Renal pelvis (tissue), 1 donor: ENCODE measurements at regions not wholly inside any gene's neighbourhood (a gene's known extent, or its start where the extent isn't known, plus 50 kb on each side); places are given as distances from the start of the nearest gene placed in this dataset.
"Not testable (repeated sequence)": the region's sequence is repeated elsewhere in the genome, so short reads cannot be mapped to it uniquely, and the experiment has no call there.

ENCODE experiments used
- DNase-seq: peaks from one replicate; pipeline ENCODE4 v3.0.0-alpha.2; 2013

DNA sequence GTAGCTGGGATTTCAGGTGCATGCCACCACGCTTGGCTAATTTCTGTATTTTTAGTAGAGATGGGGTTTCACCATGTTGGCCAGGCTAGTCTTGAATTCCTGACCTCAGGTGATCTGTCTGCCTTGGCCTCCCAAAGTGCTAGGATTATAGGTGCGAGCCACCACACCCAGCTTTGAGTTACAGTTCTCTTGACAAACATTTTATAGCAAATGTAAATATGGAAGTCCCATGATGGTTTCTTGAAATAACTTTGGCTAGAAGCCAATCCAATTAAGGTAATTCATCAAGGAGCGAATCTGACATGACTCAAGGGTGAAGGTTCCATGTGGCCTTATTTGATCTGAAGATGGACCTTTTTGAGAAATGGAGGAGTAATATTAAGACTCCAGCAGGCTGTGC lies 76.2 kb upstream of the RFLNA start:
- DNase-seq, result not testable (repeated sequence)

DNA sequence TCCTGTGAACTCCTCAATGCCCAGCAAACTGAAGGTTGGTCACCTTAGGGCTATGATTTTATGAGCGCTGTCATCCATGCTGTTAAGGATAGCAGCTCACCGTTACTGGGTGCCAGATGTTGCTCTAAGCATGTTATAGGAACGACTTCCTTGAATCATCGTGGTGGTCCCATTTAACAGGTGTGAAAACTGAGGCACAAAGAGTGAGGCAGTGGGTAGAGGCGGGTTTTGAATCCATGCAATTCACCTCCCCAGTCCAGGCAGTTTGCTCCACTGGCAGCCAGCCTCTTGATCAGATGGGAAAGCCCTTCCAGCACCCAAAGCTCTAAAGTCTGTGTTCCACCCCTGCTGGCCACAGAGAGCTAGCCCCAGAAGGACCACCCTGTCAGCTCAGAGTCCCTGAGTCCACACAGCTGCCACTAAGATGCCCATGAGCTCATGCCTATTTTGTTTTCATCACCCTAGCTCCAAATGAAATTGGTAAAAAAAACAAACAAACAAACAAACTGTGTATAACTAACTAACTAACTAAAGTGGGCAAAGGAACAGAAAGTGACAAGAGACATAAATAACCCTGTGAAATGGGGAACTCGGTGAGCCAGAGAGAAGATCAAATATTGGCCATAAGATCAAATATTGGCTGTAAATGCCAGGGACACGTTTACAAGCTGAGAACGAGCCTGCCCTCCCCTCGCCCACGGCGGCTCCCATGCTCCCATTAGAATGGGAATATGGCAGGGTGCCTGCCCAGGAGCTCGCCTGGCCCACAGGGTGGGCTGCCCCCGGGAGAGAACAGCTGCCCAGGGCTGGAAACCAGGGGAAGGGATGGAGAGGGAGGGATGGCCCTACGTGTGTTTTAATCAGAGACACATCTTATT lies 72.3 kb upstream of the RFLNA start:
- DNase-seq, result no peak

DNA sequence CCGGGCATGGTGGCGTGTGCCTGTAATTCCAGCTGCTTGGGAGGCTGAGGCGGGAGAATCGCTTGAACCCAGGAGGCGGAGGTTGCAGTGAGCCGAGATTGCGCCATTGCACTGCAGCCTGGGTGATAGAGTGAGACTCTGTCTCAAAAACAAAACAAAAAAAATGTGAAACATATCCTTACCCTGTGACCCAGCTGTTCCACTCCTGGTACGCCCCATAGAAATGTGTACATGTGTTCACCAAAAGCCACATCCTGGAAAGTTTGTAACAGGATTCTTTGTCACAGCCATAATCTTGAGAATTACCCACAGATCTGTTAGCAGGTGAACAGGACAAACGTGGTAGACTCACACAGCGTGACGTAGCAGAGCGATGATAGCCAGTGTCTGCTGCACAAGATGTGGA lies 71.2 kb upstream of the RFLNA start:
- DNase-seq, result not testable (repeated sequence)

DNA sequence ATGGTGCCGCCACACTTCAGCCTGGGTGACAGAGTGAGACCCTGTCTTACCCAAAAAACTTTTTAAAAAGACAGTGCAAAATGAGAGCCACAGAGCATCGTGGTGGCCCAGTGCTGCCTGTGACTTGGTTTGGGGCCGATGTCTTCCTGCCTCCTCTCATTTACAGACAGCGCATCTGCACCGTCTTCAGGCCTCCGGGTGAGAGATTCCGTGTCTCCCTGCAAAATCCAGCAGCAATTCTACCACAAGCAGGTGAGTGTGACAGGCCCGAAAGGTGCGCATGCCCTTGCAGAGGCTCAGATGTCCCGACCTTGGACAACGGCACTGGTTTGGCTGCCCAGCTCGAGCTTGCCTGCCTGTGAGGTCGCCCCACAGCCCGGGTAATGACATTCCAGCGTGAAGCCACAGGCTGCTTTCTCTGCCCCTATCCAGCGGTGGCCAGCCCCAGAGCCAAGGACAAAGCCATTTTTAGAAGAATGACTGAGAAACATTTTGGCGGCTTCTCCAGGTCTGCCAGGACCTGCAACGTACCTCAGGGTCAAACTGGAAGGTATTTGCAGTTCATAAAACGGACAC lies 70.3 kb upstream of the RFLNA start:
- DNase-seq, result no peak

DNA sequence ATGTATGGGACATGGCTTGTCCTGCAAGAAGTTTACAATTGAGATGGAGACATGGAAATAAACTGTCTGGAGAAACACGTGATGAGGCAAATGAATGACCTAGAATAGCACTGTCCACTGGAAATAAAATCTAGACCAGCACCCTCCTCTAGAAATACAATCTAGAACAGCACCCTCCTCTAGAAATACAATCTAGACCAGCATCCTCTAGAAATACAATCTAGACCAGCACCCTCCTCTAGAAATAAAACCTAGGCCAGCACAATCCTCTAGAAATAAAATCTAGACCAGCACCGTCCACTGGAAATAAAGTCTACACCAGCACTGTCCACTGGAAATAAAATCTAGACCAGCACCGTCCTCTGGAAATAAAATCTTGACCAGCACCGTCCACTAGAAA lies 69.2 kb upstream of the RFLNA start:
- no peak for DNase-seq

DNA sequence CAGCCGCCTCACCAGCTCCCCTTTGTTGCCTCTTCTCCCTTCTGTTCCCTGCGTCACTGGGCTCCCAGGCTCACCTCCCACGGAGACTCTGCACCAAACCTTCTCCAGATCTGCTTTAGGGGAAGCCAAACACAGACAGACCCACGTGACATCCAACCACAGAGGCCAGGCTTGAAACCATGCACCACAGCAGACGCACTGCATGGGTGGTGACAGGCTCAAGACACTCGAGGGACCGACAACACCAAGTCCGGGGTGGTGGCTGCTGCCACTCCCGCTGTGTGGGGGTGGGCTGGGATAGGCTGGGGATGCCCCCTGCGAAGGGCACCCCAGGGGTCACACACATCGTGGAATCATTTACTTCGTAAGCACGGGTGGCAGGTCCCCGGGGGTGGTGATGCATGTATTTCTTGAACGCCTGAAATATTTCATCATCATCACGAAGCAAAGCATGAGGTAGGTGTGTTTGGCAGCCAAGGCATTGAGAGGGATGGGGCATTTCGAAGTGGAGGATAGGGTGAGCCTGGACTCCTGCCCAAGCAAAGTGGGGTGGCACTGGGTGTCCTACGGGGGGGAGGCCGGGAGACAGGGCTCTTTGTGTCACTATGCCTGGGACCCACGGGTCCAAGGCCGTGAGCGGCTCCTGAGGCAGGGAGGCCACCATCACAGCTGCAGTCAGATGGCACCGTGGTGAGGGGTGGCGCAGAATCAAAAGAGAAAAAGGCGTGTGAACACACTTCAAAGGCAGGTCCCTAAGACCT lies 66.8 kb upstream of the RFLNA start:
- no peak for DNase-seq

DNA sequence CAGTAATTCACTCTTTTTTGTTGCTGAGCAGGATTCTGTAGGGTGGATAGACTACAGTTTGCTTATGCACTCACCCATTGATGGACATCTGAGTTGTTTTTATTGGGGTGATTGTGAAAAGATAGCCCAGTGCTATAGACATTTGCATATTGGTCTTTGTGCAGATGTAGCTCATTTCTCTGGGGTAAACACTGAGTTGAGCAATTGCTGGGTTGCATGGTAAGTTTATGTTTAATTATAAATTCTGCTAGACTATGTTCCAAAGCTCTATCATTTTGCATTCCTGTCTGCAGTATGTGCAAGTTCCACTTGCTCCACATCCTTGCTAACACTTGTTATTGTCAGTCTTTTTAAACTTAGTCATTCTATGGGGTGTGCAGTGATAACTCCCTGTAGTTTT lies 65.4 kb upstream of the RFLNA start:
- DNase-seq, result no peak

DNA sequence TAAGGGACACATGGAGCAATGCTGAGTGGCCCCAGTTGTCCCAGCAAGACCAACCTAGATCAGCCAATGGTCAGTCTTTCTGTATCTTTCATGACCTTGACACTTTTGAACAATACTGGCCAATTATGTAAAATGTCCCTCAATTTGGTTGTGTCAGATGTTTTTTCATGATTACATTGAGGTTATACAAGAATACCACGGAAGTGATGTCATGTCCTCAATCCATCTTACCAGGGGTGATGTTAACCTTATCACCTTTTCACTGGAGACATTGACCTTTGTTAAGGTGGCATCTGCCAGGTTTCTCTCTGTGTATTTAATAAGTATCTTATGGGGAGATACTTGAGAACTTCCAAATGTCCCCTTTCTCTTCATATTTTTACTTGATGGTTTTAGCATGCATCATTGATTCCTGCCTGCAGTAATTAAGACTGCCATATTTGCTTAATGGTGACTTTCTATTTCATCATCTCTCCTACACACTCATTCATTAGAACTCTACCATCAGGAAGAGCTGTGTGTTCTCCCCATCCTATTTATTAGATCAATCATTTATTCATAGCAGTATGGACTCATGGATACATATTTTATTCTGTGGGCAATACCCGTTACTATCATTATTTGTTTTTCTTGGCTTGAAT lies 64.7 kb upstream of the RFLNA start:
- no peak for DNase-seq

DNA sequence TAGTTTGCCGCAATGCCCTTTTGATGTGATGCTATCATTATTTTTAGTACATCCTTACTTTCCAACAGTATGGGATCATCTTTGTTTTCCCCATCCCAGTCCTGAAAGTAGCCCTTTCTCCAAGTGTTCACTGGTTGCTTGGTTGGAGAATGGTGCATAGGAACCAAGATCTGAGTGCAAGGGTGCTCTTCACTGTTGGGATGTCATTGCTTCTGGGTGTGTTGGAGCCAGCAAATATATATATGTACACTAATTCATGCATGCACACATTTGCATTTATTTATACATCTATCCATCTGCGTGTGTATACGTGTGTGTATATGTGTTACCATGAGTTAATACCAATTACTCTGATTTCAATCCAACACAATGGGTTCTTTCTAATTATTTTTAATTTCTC lies 64.1 kb upstream of the RFLNA start:
- DNase-seq, result no peak

DNA sequence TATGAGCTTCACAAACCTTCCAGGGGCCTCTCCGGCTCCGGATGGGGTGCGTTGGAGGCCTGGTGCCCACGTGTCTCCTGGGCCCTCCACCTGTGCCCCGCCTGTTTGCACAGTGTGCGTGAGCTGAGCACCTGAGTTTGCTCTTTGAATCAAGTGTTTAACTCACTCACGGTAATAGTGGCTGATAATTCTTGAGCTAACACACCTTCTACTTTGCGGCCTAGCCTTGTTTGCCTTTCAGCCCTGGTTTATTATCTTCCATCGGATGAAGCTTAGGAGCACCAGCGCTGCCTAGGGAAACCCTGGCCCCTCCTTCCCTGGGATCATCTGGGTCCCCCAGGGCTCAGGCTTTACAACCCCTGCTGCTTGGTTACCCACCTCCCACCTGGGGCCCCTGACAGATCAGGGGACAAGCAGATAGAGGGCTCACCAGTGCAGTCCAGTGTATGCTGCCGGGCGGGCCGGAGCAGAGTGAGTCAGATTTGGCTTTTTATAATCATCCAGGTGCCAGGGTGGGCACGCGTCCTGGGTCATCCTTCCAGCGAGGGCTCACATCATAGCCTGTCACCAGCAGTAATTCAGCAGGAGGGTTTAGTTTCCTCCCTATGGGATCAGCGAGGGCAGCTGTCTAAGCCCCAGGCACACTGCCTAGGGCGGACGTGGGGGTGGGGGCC lies 62.8 kb upstream of the RFLNA start:
- no peak for DNase-seq

DNA sequence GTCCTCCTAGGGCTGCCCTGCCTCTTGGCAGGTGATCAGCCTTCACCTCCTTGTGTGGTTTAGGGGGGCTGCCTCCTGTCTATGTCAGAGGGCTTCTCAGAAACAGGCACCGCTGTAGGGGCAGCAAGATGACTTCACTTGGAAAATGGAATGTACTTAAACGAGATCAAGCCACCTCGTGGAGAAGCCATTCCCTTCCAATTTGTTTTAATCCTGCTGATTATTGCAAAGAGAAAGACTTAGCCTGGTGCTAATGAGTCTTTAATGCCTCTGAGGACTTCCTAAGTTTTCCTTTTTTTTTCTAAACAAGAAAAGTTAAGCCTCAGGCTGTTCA lies 62.3 kb upstream of the RFLNA start:
- no peak for DNase-seq

DNA sequence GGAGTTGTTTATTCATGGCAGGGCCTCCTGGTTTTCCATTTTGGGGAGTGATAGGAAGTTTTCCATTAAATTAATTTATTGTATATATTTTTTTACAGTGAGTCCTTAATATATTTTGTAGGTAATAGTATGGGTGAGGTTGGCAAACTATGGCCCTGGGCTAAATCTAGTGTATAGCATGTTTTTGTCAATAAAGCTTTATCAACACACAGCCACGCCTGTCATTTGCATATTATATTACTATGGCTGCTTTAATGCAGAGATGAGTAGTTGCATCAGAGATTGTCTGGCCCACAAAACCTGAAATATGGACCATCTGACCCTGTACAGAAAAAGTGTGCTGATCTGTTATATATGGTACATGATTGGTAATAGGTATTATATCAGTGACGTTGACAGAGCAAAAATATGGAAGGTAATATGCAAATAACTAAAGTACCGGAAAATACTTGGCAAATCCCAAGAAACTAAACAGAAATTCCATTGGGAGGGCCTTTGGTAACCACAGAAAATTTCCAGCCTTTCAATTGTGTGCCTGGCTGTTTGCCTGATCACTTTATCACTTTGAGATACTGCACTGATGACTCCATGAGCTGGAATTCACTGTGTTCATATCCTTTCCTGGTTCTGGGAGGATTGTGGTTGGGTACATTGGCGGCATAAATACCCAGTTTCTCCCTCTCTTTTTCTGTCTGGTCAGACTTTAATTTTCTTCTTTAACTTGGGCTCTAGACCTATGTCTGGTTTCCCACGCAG lies 61.7 kb upstream of the RFLNA start:
- no peak for DNase-seq

DNA sequence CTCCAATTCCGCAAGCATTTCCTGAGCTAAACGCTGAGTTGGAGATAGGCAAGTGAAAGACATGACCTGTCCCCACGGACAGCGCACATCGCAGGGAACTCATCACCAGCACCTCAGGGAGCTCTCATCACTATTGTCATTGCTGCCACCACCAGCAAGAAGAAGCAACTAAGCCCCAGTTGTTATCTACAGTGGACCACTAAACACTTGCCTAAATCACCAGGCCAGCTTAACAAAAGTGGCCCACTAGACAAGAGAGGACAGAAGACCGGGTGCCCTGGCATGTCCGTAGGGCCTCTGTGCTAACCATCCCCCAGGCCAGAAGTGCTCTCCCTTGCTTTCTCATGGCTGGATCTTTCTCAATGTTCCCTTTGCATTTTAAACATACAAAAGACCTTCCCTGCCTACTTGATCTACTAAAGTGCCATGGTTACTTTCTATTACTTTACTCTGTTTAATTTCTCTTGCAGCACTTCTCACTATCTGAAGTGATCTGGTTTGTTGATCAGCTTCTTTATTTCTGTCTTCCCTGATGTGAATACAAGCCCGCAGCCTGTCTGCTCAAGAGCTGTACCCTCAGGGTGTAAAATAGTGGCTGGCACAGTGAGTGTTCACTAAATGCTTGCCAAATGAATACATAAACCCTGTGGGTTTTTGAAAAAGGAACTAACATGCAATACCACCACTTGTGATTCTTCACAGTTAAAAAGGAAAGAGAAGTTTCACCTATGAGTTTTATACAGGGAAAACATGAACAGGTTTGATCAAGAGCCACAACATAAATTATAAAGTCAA lies 60.9 kb upstream of the RFLNA start:
- no peak for DNase-seq

DNA sequence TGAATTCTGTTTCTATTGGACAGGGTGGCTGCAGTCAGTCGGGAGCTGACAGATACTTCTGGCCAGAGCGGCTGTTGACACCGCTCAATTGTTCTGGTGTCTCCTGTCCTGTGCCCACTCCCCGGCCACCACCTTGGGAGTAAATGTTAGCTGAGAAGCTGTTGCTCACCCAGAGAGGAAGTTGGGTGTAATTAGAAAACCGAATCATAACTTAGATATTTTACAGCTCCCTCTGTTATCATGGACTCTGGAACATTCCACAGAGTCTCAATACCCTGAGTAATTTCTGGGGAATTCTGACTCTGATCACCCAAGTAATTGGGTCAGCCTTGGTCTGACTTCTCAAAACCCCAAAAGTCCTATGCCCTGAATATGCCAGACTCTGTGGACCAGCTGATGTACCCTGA lies 58.3 kb upstream of the RFLNA start:
- no peak for DNase-seq

DNA sequence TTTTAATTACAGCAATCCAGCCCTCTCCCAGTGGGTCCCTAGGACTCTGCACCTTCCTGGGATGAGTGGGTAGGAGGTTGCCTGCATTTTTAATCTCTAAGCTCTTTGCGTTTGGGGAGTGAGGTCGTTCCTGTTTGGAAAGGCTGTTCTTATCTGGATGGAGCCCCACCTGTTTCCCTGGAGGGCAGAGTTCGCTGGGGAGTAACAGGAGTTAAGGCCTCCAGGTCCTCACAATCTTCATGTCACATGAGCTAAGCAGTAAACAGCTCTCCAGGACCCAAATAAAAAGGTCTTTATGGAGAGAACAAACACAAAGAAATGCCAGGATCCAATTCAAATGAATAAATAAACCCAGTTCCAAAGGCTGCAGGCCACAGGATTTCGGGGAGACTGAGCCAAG lies 56.0 kb upstream of the RFLNA start:
- DNase-seq, result no peak

DNA sequence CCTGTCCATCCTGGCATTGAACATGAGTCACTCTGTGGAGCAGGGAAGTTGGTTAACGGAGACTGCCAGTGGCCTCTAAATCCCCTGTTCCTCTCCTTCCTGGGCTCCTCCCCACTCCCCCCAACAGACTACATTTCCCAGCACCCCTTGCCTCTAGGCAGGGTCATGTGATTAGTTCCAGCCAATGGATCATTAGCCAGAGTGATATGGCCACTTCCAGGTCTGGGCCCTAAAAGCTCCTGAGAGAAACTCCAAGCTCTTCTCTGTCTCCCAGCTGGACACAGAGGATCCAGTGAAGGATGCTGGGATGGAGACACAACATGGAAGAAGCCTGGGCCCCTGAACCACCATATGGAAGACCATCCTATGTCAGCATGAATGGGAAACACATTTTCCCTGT lies 54.4 kb upstream of the RFLNA start:
- no peak for DNase-seq

DNA sequence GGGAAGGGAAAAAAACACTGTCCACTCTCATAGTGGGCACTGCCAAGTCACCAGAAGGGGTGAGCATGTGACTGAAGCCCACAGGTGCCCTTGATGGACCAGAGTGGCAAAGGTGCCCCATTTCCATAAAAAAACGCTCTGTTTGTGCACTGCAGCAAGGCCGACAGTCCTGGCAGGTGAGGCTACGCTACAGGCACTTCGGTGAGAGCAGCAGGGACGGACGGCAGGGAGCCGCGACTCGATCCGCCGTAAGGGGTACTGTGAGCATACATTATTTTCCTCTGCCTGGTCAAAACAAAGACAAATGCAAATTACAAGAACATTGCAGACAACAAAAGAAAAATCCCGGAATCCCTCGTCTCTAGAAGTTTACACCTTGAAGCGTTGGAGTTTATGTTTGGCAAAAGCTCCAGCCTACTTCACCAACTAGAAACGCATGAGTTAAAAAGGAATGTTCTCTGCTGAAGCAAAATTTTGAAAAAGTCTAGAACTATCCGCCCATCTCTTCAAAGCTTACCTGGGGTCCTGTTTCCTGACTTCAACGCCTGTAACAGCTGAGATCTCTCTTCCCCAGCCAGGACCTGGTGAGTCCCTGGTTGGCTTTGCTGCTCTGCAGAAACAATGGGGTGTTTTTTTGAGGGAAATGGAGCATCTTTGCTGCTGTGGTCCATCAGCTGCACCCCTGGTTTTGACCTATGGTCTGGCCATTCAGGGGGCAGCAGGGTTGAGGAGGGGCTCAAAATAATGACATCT lies 52.9 kb upstream of the RFLNA start:
- no peak for DNase-seq

DNA sequence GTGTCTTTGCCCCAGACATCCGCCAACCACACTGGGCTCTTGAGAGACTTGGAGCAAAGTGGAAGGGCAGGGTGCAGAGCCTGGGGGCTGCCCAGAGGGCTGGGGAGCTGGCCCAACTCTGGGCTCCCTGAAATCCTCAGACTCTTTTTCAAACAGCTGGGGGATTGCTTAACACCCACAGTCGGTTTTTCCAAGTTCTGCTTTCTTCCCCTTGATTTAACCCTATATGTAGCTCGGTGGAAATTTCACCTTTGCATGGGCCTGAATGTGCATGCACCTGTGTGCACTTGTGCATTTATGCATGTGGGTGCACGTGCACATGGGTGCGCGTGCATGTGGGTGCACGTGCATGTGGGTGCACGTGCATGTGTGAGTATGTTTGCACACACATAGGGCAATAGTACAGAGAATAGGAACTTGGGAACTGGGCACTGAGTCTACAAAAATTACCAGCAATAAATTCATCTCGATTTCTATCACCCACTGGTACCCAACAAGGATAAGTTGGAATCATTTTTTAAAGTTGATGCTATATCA lies 52.3 kb upstream of the RFLNA start:
- DNase-seq, result no peak

DNA sequence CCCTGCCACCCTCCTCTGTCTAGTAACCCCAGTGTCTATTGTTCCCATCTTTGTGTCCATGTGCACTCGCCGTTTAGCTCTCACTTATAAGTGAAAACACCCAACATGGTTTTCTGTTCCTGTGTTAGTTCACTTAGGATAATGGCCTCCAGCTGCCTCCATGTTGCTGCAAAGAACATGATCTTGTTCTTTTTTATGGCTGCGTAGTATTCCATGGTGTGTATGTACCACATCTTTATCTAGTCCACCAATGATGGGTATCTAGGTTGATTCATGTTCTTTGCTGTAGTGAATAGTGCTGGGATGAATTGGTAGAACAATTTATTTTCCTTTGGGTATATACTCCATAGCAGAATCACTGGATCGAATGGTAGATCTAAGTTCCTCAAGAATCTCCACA lies 51.0 kb upstream of the RFLNA start:
- DNase-seq, result no peak
